HCT116 (cell line): ENCODE measurements at regions not wholly inside any gene's neighbourhood (a gene's known extent, or its start where the extent isn't known, plus 50 kb on each side); places are given as distances from the start of the nearest gene placed in this dataset.

Experiments
- CTCF ChIP-seq, 3 experiments: fragments of 200-600 bp in 1 of 3; sonication (generic) in 1 of 3; IDR thresholded peaks in 2 of 3; conservative IDR thresholded peaks in 1 of 3; 2 replicates each; pipeline ENCODE4 v1.5.1; 2012 to 2017; ENCODE audit warnings: low read depth in 2 of 3, low read length in 2 of 3, antibody characterized with exemption in 1 of 3, borderline replicate concordance in 1 of 3, control low read depth in 1 of 3, mild to moderate bottlenecking in 1 of 3, mixed read lengths in 1 of 3, mixed run types in 1 of 3, moderate library complexity in 1 of 3; ENCODE audit not compliant: insufficient read depth in 1 of 3
- EZH2 ChIP-seq: fragments of 200-600 bp; sonication (generic); IDR thresholded peaks from 2 replicates; pipeline ENCODE4 v1.6.1; 2017; ENCODE audit warnings: antibody characterized with exemption, mixed run types
- EZH2phosphoT487 ChIP-seq: fragments of 200-600 bp; IDR thresholded peaks from 2 replicates; pipeline ENCODE4 v1.6.1; 2018; ENCODE audit warnings: antibody characterized with exemption, borderline replicate concordance
- YY1 ChIP-seq: IDR thresholded peaks from 2 replicates; pipeline ENCODE4 v1.6.1; 2011; ENCODE audit warnings: low read length, low read depth, moderate library complexity, mild to moderate bottlenecking; ENCODE audit not compliant: insufficient replicate concordance; ENCODE audit errors: extremely low read depth

- TF ChIP-seq EZH2 (no peak), CTCF (IDR thresholded peaks at IDR 0.05 in 2 of 3, conservative IDR thresholded peaks at IDR 0.05 in 1 of 3; ENCODE audit: borderline replicate concordance in 1 of 3, insufficient read depth in 1 of 3, low read depth in 2 of 3, low read length in 2 of 3) (no peak), EZH2phosphoT487 (no peak), YY1 (no peak)
Measured at GRCh38 chr4:43990963-43991362, 457.6 kb downstream of the KCTD8 start.
